HUES64 (cell line): ENCODE measurements at regions not wholly inside any gene's neighbourhood (a gene's known extent, or its start where the extent isn't known, plus 50 kb on each side); places are given as distances from the start of the nearest gene placed in this dataset.

Source experiments
- H3K27ac ChIP-seq: 2 replicates; pipeline ENCODE4 v1.7.0; 2013; ENCODE audit warnings: low read depth, low read length, inconsistent platforms
- H3K27me3 ChIP-seq: 2 replicates; pipeline ENCODE4 v1.6.1; 2013; ENCODE audit warnings: mild to moderate bottlenecking, low read length; ENCODE audit not compliant: insufficient read depth
- H3K36me3 ChIP-seq: 2 replicates; pipeline ENCODE4 v1.6.1; 2013; ENCODE audit warnings: mild to moderate bottlenecking, low read length; ENCODE audit not compliant: insufficient read depth
- H3K4me1 ChIP-seq: 2 replicates; pipeline ENCODE4 v1.6.1; 2013; ENCODE audit warnings: mild to moderate bottlenecking, low read length, moderate library complexity; ENCODE audit not compliant: insufficient read depth
- H3K4me3 ChIP-seq: 2 replicates; pipeline ENCODE4 v1.5.1; 2013; ENCODE audit warnings: mild to moderate bottlenecking, low read length, moderate library complexity
- H3K9ac ChIP-seq: 2 replicates; pipeline ENCODE4 v1.6.1; 2013; ENCODE audit warnings: mild to moderate bottlenecking, low read depth, low read length
- H3K9me3 ChIP-seq: 2 replicates; pipeline ENCODE4 v1.6.1; 2013; ENCODE audit warnings: low read depth, low read length; ENCODE audit not compliant: insufficient read depth
- WGBS: fragments of 150-250, 120-280 bp; methylation state at CpG from one replicate; pipeline ENCODE4 v1.1.7; 2013; ENCODE audit warnings: missing lambda C conversion rate; 5-methylcytosine and 5-hydroxymethylcytosine counted together

- H3K36me3 ChIP-seq: no peaks in the 10 kb centered on the region
- no peaks in the 10 kb centered on the region for H3K9me3 ChIP-seq
- H3K4me1 ChIP-seq: peaks cover 36% of the 10 kb centered on the region
- 86% methylated on average over 17 of the region's 17 CpGs for WGBS
- H3K9ac ChIP-seq: no peak overlapping the region
- no peaks in the 10 kb centered on the region for H3K27me3 ChIP-seq
- no peak overlapping the region for H3K27ac ChIP-seq
- no peak overlapping the region for H3K4me3 ChIP-seq
Observed at GRCh38 chr4:23999714-24000469, 110.0 kb upstream of the PPARGC1A start.

DNA sequence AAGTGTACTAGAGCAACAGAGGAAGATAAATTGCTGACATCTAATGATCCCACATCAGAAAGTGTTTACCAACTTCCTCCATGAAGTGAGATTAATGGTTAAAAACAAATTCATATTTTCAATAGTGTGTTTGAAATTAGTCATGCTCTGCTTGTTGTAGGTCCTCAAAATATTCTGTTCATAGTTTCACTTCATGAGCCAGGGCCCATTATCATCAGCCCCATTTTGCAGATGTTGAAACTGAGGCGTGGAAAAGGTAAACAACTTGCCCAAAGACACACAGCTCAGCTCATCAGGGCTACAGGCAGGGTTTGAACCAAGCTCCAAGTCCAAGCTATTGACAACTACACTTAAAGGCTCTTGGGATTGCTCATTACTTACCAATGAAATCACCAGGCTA, 103.5 kb upstream of the PPARGC1A start:
- WGBS: 100% methylated on average over 1 of the region's 1 CpG
- Histone ChIP-seq H3K9ac (no peak overlapping the region), H3K27ac (no peak overlapping the region), H3K4me1 (peaks cover 5% of the 10 kb centered on the region), H3K9me3 (no peaks in the 10 kb centered on the region), H3K4me3 (no peak overlapping the region), H3K36me3 (no peaks in the 10 kb centered on the region), H3K27me3 (no peaks in the 10 kb centered on the region)

DNA sequence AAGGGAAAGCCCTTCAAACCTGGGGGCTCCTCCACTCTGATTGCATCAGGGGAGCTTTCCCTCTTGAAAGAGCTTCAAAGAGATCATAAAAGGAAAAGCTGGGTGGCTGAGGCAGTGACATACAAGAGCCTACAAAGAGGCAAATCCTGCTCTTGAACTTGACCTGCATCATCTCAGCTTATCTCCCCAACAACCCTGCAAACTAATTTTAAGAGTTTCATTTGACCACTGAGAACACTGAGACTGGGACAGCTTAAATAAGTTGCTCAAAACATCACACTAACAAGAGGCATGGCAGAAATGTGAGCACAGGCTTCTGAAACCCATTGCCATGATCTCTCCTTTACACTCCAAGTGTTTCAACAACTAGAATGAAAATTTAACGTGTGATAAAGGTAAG, 101.6 kb upstream of the PPARGC1A start:
- WGBS: 88% methylated on average over 1 of the region's 1 CpG
- no peak overlapping the region for H3K4me3 ChIP-seq
- no peak overlapping the region for H3K27ac ChIP-seq
- no peaks in the 10 kb centered on the region for H3K36me3 ChIP-seq
- H3K9ac ChIP-seq: no peak overlapping the region
- H3K4me1 ChIP-seq: peaks cover 5% of the 10 kb centered on the region
- no peaks in the 10 kb centered on the region for H3K9me3 ChIP-seq
- H3K27me3 ChIP-seq: no peaks in the 10 kb centered on the region

DNA sequence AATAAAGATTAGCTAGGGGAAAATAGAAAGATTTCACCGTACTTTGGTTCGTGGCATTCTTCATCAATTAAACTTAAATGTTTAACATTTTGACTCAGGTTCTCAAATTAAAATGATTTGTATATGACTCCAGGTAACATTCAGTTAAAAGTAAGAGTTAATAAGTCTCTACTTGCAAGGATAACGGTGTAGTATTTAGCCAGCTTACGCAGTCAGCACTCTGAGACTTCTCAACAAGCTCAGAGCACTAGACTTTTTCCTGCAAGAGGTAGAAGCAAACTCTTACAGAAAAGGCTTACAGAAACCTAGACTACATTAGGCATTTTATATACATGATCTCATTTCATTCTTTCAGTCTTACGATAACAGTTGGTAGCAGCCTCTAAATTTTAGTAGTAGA, 96.4 kb upstream of the PPARGC1A start:
- no peak overlapping the region for H3K27ac ChIP-seq
- no peak overlapping the region for H3K9ac ChIP-seq
- H3K27me3 ChIP-seq: no peaks in the 10 kb centered on the region
- no peaks in the 10 kb centered on the region for H3K9me3 ChIP-seq
- H3K4me3 ChIP-seq: no peak overlapping the region
- no peaks in the 10 kb centered on the region for H3K36me3 ChIP-seq
- peaks cover 6% of the 10 kb centered on the region; the same call in 1 of the 2 replicates for H3K4me1 ChIP-seq
- WGBS: 95% methylated on average over 2 of the region's 5 CpGs

DNA sequence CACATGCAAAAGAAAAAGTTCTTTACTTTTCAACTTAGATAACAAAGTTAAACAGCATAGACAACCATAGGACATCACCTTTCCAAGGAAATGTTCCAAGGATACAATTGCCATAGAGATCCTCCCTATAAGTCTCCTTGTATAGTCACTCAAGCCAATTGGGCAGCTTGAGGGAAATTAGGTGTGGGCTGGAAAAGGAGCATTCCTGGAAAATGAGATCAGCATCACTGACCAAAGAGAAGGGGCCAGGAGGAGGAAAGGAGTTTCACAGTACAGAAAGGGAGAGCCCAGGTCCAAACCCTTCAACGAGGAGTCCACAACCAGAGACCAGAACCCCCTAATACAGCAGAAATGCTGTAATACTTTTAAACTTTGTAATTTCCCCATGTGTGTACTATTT, 91.5 kb upstream of the PPARGC1A start:
- Histone ChIP-seq H3K9me3 (no peaks in the 10 kb centered on the region), H3K4me1 (peaks cover 35% of the 10 kb centered on the region), H3K36me3 (no peaks in the 10 kb centered on the region), H3K27me3 (no peaks in the 10 kb centered on the region), H3K4me3 (no peak overlapping the region), H3K27ac (no peak overlapping the region), H3K9ac (no peak overlapping the region)
- no CpG with 5 or more reads among the region's 1 CpG for WGBS

GRCh38 chr4:23979534-23979933, 89.7 kb upstream of the PPARGC1A start:
- Histone ChIP-seq H3K9me3 (no peaks in the 10 kb centered on the region), H3K4me3 (no peak overlapping the region)
- WGBS: 25% methylated on average over 5 of the region's 5 CpGs

GRCh38 chr4:23978002-23978401, 88.2 kb upstream of the PPARGC1A start:
- 83% methylated on average over 1 of the region's 3 CpGs for WGBS
- Histone ChIP-seq H3K4me3 (no peak overlapping the region), H3K4me1 (peaks cover 38% of the 10 kb centered on the region), H3K27ac (no peak overlapping the region), H3K36me3 (no peaks in the 10 kb centered on the region), H3K9me3 (no peaks in the 10 kb centered on the region), H3K27me3 (no peaks in the 10 kb centered on the region), H3K9ac (no peak overlapping the region)

More at GRCh38 chr4:23979534-23979933, 89.7 kb upstream of the PPARGC1A start:
- H3K9ac ChIP-seq: no peak overlapping the region
- peaks cover 35% of the 10 kb centered on the region for H3K4me1 ChIP-seq
- H3K36me3 ChIP-seq: no peaks in the 10 kb centered on the region
- H3K27ac ChIP-seq: no peak overlapping the region; the same call in 1 of the 2 replicates
- no peaks in the 10 kb centered on the region for H3K27me3 ChIP-seq

DNA sequence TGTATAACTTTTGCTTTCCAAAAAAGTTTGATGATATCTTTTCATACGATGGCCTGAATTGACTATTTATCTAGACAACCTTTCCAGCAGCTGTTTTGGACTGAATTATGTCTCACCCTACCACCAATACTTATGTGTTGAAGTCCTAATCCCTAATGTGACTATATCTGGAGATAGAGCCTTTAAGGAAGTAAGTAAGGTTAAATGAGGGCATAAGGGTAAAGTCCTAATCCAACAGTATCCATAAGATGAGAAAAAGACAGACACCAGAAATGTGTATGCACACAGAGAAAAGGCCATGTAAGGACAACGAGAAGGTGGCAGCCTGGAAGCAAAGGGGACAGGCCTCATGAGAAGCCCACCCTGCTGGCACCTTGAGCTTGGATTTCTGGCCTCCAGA, 86.6 kb upstream of the PPARGC1A start:
- peaks cover 38% of the 10 kb centered on the region for H3K4me1 ChIP-seq
- H3K27me3 ChIP-seq: no peaks in the 10 kb centered on the region
- WGBS: 95% methylated on average over 2 of the region's 2 CpGs
- H3K9me3 ChIP-seq: no peaks in the 10 kb centered on the region
- H3K36me3 ChIP-seq: no peaks in the 10 kb centered on the region
- no peak overlapping the region for H3K27ac ChIP-seq
- H3K4me3 ChIP-seq: no peak overlapping the region
- H3K9ac ChIP-seq: no peak overlapping the region

GRCh38 chr4:23973308-23973855, 83.5 kb upstream of the PPARGC1A start:
- Histone ChIP-seq H3K27me3 (no peaks in the 10 kb centered on the region), H3K9me3 (no peaks in the 10 kb centered on the region), H3K9ac (no peak overlapping the region), H3K4me3 (no peak overlapping the region), H3K4me1 (peaks cover 14% of the 10 kb centered on the region), H3K27ac (no peak overlapping the region; the same call in 1 of the 2 replicates), H3K36me3 (no peaks in the 10 kb centered on the region)
- WGBS: no CpG with 5 or more reads among the region's 1 CpG

DNA sequence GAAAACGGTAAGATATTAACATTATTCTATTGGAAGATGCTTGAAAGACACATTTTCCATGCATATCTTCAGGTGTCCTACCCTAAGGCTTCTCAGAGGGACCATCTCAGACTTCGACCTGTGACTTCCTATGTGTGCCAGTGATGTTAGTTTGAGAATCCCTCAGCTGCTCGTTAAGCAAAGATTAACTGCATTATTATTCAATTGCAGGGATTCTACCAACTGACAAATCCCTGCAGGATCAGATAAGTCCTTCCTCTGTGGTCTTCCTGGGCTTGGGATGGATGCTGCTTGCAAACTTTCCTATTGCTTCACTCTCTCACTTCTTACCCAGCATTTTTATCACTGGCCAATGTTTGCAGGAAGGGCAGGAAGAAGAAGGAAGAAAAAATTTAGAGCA, 83.0 kb upstream of the PPARGC1A start:
- Histone ChIP-seq H3K9me3 (no peaks in the 10 kb centered on the region), H3K27me3 (no peaks in the 10 kb centered on the region), H3K36me3 (no peaks in the 10 kb centered on the region), H3K9ac (no peak overlapping the region), H3K4me3 (no peak overlapping the region), H3K27ac (no peak overlapping the region; the same call in 1 of the 2 replicates), H3K4me1 (peaks cover 9% of the 10 kb centered on the region)
- 53% methylated on average over 3 of the region's 3 CpGs for WGBS

DNA sequence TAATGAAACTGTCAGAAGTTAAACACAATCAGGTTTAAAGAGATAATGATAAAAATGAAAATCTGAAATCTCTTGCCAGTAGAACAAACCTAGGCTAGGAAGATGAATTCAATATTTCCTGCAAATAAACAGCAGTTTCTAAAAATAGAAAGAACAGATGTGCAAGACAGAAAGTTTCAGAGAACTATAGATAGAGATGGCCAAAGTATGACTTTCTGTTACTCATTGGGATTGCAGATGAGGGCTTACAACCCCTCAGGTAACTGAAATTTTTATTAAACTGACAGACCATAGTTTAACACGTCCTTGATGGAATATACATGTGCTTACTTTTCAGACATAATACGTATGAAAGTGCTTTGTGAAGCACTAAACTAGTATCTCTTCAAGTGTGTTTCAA, 82.3 kb upstream of the PPARGC1A start:
- Histone ChIP-seq H3K4me3 (no peak overlapping the region), H3K36me3 (no peaks in the 10 kb centered on the region), H3K4me1 (peaks cover 7% of the 10 kb centered on the region), H3K9ac (no peak overlapping the region), H3K9me3 (no peaks in the 10 kb centered on the region), H3K27me3 (no peaks in the 10 kb centered on the region), H3K27ac (no peak overlapping the region)
- 79% methylated on average over 2 of the region's 2 CpGs for WGBS
